ENCODE measurements at regions not wholly inside any gene's neighbourhood (a gene's known extent, or its start where the extent isn't known, plus 50 kb on each side); places are given as distances from the start of the nearest gene placed in this dataset.

DNA sequence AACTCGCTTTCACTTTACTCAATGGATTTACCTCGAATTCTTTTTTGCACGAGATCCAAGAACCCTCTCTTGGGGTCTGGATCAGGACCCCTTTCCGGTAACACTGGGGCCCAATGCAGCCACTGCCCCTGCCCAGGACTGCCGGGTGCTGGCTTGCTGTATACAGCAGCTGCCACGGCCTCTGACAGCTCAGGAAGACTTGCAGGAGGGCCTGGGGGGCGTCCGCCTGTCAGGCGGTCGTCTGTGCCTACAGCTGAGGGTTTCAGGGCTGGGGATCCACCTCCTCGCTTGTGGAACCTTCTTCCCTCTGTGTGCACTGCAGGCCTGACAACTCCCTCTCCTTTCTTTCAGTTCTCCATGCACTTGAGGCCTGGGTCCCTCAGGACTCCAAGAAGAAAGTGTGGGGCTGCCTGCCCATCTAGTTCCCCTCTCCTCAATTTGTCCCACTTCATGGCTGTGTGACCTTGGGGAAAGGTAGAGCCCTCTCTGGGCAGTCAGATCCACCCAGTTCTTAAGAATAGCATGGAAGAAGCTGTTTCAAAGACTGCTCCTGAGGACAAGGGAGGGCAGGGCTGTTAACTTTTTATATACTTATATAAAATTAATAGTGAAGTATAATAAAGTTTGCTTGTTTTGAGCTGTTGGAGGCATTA, 75.0 kb upstream of the LGSN start:
- CTCF ChIA-PET, result no interaction called here
- DNase-seq (ENCODE audit: extremely low spot score), result no peak
- POLR2A ChIA-PET, result no interaction called here
- no peak for TF ChIP-seq CTBP1 (IDR thresholded peaks at IDR 0.05; ENCODE audit: borderline replicate concordance)
- TF ChIP-seq NFRKB (IDR thresholded peaks at IDR 0.05), result no peak
- TF ChIP-seq FOXA1 (IDR thresholded peaks at IDR 0.05), result no peak
- TF ChIP-seq L3MBTL2 (conservative IDR thresholded peaks at IDR 0.05), result no peak
- TF ChIP-seq FOXM1 (IDR thresholded peaks at IDR 0.05; ENCODE audit: borderline replicate concordance), result no peak
- TF ChIP-seq, protein P1, sequence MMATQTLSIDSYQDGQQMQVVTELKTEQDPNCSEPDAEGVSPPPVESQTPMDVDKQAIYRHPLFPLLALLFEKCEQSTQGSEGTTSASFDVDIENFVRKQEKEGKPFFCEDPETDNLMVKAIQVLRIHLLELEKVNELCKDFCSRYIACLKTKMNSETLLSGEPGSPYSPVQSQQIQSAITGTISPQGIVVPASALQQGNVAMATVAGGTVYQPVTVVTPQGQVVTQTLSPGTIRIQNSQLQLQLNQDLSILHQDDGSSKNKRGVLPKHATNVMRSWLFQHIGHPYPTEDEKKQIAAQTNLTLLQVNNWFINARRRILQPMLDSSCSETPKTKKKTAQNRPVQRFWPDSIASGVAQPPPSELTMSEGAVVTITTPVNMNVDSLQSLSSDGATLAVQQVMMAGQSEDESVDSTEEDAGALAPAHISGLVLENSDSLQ (IDR thresholded peaks at IDR 0.05), result no peak
- no peak for TF ChIP-seq FOXK2 (IDR thresholded peaks at IDR 0.05)
- no peak for TF ChIP-seq HDGF (IDR thresholded peaks at IDR 0.05; ENCODE audit: borderline replicate concordance)
- TF ChIP-seq ZNF384 (IDR thresholded peaks at IDR 0.05), result no peak
- TF ChIP-seq BHLHE40 (IDR thresholded peaks at IDR 0.05; ENCODE audit: borderline replicate concordance), result no peak
- TF ChIP-seq SUZ12 (IDR thresholded peaks at IDR 0.05), result no peak
- TF ChIP-seq SP1 (IDR thresholded peaks at IDR 0.05), result no peak

DNA sequence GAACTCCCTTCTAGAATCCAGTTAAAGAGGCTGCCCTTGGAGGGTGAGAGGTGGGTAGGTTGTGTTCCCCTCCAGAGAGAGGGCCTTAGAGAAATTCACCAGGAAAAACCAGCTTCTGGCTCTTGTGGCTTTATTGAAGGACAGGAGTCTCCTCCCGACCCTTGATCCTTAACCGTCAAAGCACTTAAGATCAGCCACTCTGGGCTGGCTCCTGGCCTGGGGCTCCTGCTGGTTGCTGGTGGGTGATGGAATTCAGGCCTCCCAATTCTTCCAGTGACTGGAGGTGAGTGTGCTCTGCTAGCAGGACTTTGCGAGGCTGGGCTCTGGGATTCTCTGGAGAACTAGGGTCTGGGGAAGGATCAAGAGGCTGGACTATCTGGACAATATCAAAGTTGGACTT, 75.6 kb upstream of the LGSN start:
- TF ChIP-seq HDGF (IDR thresholded peaks at IDR 0.05; ENCODE audit: borderline replicate concordance), result no peak
- DNase-seq (ENCODE audit: extremely low spot score), result no peak
- ChIA-PET POLR2A (no interaction called here), CTCF (no interaction called here)

DNA sequence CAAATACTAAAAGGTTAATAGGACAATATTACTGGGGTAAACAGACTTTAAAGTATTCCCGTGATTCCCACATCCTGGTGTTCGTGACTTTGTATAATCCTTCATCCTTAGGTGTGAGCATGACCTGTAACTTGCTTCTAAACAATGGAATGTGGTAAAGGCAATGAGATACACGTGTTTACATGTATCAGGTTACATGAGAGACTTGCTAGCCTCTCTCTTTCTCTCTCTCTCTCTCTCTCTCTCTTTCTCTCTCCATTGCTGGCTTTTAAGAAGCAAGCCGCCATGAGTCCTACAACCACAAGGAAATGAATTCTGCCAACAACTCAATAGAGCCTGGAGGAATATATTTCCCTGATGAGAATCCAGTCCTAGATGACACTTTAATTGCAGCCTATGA, 83.9 kb upstream of the LGSN start:
- ChIA-PET POLR2A (no interaction called here), CTCF (no interaction called here)
- no peak for DNase-seq (ENCODE audit: extremely low spot score)
- TF ChIP-seq, protein P1 (IDR thresholded peaks at IDR 0.05), result no peak
- TF ChIP-seq SUZ12 (IDR thresholded peaks at IDR 0.05), result no peak

DNA sequence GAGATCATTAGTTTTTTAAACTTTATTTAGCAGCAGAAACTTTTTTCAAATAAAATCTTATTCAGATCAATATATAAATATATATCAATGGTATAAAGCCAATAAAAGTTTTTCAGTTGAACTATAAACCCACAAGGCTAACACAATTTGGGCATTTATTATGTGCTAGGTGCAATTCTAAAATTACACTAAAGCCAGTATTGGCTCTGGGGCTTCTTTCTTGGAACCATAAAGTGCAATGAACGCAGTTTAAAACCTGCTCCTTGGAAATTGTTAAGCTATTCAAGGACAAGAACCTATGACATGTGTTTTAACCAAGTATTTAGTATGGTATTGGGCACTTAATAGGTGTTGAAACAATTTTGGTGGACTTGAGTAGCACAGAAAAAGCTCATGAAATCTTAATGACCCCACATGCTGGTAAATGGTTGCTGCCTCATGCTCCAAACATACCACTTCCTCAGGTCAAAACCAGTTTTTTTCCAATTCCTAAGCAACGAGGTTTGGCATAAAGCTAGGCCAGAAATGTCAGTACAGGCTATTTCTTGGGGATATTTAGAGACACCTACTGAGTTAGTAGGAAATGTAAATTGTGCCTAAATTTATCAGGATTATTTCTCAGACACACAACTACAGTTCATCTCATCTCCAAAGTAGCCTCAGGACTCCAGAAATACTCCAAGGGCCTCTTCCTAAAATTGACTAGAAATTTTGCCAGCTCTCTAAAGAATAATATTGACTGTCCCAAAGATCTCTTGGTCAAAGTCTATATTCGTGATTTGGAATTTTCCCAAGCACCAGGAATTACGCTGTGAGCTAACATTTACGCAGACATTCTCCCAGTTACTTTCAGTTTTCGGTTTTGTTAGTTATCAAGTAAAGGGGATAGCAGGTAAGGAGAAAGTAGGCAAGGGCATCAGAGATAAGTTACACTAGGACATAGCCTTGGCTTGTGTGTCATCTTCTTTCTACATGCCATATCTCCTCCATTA, 90.9 kb upstream of the LGSN start:
- no peak for DNase-seq (ENCODE audit: extremely low spot score)
- ChIA-PET CTCF (no interaction called here), POLR2A (no interaction called here)
- TF ChIP-seq HDGF (IDR thresholded peaks at IDR 0.05; ENCODE audit: borderline replicate concordance) (no peak), BHLHE40 (IDR thresholded peaks at IDR 0.05; ENCODE audit: borderline replicate concordance) (no peak), ARNT (IDR thresholded peaks at IDR 0.05) (no peak), SUZ12 (IDR thresholded peaks at IDR 0.05) (no peak), TARDBP (IDR thresholded peaks at IDR 0.05) (no peak), L3MBTL2 (conservative IDR thresholded peaks at IDR 0.05) (no peak), ZNF384 (IDR thresholded peaks at IDR 0.05) (no peak), FOXA1 (IDR thresholded peaks at IDR 0.05) (no peak), FOXK2 (IDR thresholded peaks at IDR 0.05) (no peak), LEF1 (IDR thresholded peaks at IDR 0.05; ENCODE audit: borderline replicate concordance) (no peak), CTBP1 (IDR thresholded peaks at IDR 0.05; ENCODE audit: borderline replicate concordance) (no peak), NFRKB (IDR thresholded peaks at IDR 0.05) (no peak), FOXM1 (IDR thresholded peaks at IDR 0.05; ENCODE audit: borderline replicate concordance) (no peak), SP1 (IDR thresholded peaks at IDR 0.05) (no peak), ELF4 (IDR thresholded peaks at IDR 0.05) (no peak)
- TF ChIP-seq, protein P1 (IDR thresholded peaks at IDR 0.05), result no peak

DNA sequence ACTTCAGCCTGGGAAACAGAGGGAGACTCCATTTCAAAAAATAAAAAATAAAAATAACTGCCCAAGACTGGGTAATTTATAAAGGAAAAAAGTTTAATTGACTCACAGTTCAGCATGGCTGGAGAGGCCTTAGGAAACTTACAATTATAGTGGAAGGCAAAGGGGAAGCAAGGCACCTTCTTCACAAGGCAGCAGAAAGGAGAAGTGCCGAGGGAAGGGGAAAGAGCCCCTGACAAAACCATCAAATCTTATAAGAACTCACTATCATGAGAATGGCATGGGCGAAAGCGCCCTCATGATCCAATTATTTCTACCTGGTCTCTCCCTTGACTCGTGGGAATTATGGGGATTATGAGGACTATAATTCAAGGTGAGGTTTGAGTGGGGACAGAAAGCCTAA, 95.5 kb upstream of the LGSN start:
- no peak for TF ChIP-seq SP1 (IDR thresholded peaks at IDR 0.05)
- no peak for TF ChIP-seq NFRKB (IDR thresholded peaks at IDR 0.05)
- no peak for TF ChIP-seq BHLHE40 (IDR thresholded peaks at IDR 0.05; ENCODE audit: borderline replicate concordance)
- no peak for TF ChIP-seq LEF1 (IDR thresholded peaks at IDR 0.05; ENCODE audit: borderline replicate concordance)
- TF ChIP-seq FOXM1 (IDR thresholded peaks at IDR 0.05; ENCODE audit: borderline replicate concordance), result no peak
- no peak for TF ChIP-seq ARNT (IDR thresholded peaks at IDR 0.05)
- TF ChIP-seq, protein P1 (IDR thresholded peaks at IDR 0.05), result no peak
- TF ChIP-seq FOXK2 (IDR thresholded peaks at IDR 0.05), result no peak
- no peak for DNase-seq (ENCODE audit: extremely low spot score)
- ChIA-PET CTCF (no interaction called here), POLR2A (no interaction called here)

DNA sequence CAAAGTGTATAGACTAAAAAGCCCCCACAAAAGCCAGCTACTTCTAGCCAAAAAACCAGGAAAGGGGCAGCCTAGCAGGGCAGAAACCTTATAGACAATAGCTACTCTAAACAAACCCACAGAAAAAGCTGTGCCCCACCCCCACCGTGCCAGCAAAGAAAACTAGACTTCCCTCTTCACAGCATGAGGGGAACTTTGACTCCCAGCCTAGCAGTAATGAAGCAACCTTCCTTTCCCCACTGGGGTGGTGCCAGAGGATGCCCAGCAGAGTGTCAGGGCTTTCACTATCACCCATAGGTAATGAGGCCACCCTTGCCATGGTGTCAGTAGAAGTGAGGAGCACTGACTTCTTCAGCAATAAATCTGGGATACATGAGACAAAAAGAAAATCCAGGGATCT, 99.0 kb upstream of the LGSN start:
- ChIA-PET POLR2A (no interaction called here), CTCF (no interaction called here)
- DNase-seq (ENCODE audit: extremely low spot score), result no peak
- TF ChIP-seq NFRKB (IDR thresholded peaks at IDR 0.05) (no peak), HDGF (IDR thresholded peaks at IDR 0.05; ENCODE audit: borderline replicate concordance) (no peak), FOXK2 (IDR thresholded peaks at IDR 0.05) (no peak), FOXA1 (IDR thresholded peaks at IDR 0.05) (no peak), L3MBTL2 (conservative IDR thresholded peaks at IDR 0.05) (no peak), LEF1 (IDR thresholded peaks at IDR 0.05; ENCODE audit: borderline replicate concordance) (no peak), ELF4 (IDR thresholded peaks at IDR 0.05) (no peak), SUZ12 (IDR thresholded peaks at IDR 0.05) (no peak), TARDBP (IDR thresholded peaks at IDR 0.05) (no peak), CTBP1 (IDR thresholded peaks at IDR 0.05; ENCODE audit: borderline replicate concordance) (no peak), ARNT (IDR thresholded peaks at IDR 0.05) (no peak)
- TF ChIP-seq, protein P1 (IDR thresholded peaks at IDR 0.05), result no peak

All from HEK293T (cell line).